MM.1S (cell line): ENCODE measurements at regions not wholly inside any gene's neighbourhood (a gene's known extent, or its start where the extent isn't known, plus 50 kb on each side); places are given as distances from the start of the nearest gene placed in this dataset.

Source experiments
- DNase-seq: peaks from one replicate; pipeline ENCODE4 v3.0.0-alpha.2; 2015
- H2AFZ ChIP-seq: fragments of 300-600 bp; sonication (generic); 2 replicates; pipeline ENCODE4 v1.6.0; 2016; ENCODE audit warnings: antibody characterized with exemption, low read length
- H3F3A ChIP-seq: fragments of 300-600 bp; sonication (generic); 2 replicates; pipeline ENCODE4 v1.6.1; 2016; ENCODE audit warnings: mild to moderate bottlenecking, antibody characterized with exemption, low read length, moderate library complexity, mixed read lengths; ENCODE audit not compliant: insufficient read depth
- H3K27ac ChIP-seq: fragments of 300-600 bp; sonication (generic); 2 replicates; pipeline ENCODE4 v1.5.1; 2016; ENCODE audit warnings: mild to moderate bottlenecking, low read length
- H3K27me3 ChIP-seq: fragments of 300-600 bp; sonication (generic); replicated peaks from 2 replicates; pipeline ENCODE4 v1.6.0; 2016; ENCODE audit warnings: low read length; ENCODE audit not compliant: insufficient read depth
- H3K36me3 ChIP-seq: fragments of 300-600 bp; sonication (generic); replicated peaks from 2 replicates; pipeline ENCODE4 v1.6.1; 2016; ENCODE audit warnings: mild to moderate bottlenecking, low read length, mixed read lengths; ENCODE audit not compliant: insufficient read depth
- H3K4me1 ChIP-seq: fragments of 300-600 bp; sonication (generic); 2 replicates; pipeline ENCODE4 v1.6.1; 2016; ENCODE audit warnings: low read length, mixed read lengths
- H3K4me2 ChIP-seq: fragments of 300-600 bp; sonication (generic); 2 replicates; pipeline ENCODE4 v1.6.0; 2016; ENCODE audit warnings: low read depth, low read length
- H3K4me3 ChIP-seq: fragments of 300-600 bp; sonication (generic); 2 replicates; pipeline ENCODE4 v1.5.1; 2016; ENCODE audit warnings: low read length, mixed read lengths
- H3K79me2 ChIP-seq: fragments of 300-600 bp; sonication (generic); 2 replicates; pipeline ENCODE4 v1.6.1; 2016; ENCODE audit warnings: mixed run types, low read length, mixed read lengths
- H3K9ac ChIP-seq: fragments of 300-600 bp; sonication (generic); 2 replicates; pipeline ENCODE4 v1.6.1; 2016; ENCODE audit warnings: low read length, mixed read lengths
- H3K9me2 ChIP-seq: fragments of 300-600 bp; sonication (generic); replicated peaks from 2 replicates; pipeline ENCODE4 v1.6.1; 2016; ENCODE audit warnings: mild to moderate bottlenecking, low read length, mixed read lengths; ENCODE audit not compliant: insufficient read depth
- H3K9me3 ChIP-seq: fragments of 300-600 bp; sonication (generic); replicated peaks from 2 replicates; pipeline ENCODE4 v1.6.1; 2016; ENCODE audit warnings: mild to moderate bottlenecking, low read length, mixed read lengths; ENCODE audit not compliant: insufficient read depth
- H4K20me1 ChIP-seq: fragments of 300-600 bp; sonication (generic); 2 replicates; pipeline ENCODE4 v1.6.1; 2016; ENCODE audit warnings: mild to moderate bottlenecking, low read length, moderate library complexity, mixed read lengths; ENCODE audit not compliant: insufficient read depth
- CTCF ChIP-seq: fragments of 300-600 bp; sonication (generic); IDR thresholded peaks from 2 replicates; pipeline ENCODE4 v1.5.1; 2016; ENCODE audit warnings: antibody characterized with exemption, low read length, mixed read lengths
- EZH2 ChIP-seq: fragments of 300-600 bp; sonication (generic); optimal IDR thresholded peaks from 2 replicates; pipeline ENCODE3; 2017; ENCODE audit warnings: low read depth, mild to moderate bottlenecking, antibody characterized with exemption, low read length, mixed read lengths
- EZH2phosphoT487 ChIP-seq: fragments of 300-600 bp; sonication (generic); IDR thresholded peaks from 2 replicates; pipeline ENCODE4 v1.6.1; 2018; ENCODE audit warnings: antibody characterized with exemption, low read length

GRCh38 chr3:34073961-34074360, 275.5 kb downstream of the PDCD6IP start:
- Histone ChIP-seq H3K4me2 (no peak overlapping the region), H3K9ac (no peak overlapping the region), H3K79me2 (no peaks in the 10 kb centered on the region), H2AFZ (no peak overlapping the region), H3K4me1 (peaks cover 5% of the 10 kb centered on the region; the same call in 1 of the 2 replicates), H3F3A (no peaks in the 10 kb centered on the region), H3K27ac (no peak overlapping the region), H3K4me3 (no peak overlapping the region), H4K20me1 (no peaks in the 10 kb centered on the region), H3K9me3 (no peaks in the 10 kb centered on the region), H3K9me2 (no peaks in the 10 kb centered on the region), H3K27me3 (no peaks in the 10 kb centered on the region), H3K36me3 (no peaks in the 10 kb centered on the region)
- TF ChIP-seq CTCF (no peak), EZH2phosphoT487 (no peak), EZH2 (no peak)
- DNase-seq = no peak

- H3K4me3 ChIP-seq = no peak overlapping the region
- H3K9me2 ChIP-seq = no peaks in the 10 kb centered on the region
- H2AFZ ChIP-seq = no peak overlapping the region
- no peak overlapping the region for H3K27ac ChIP-seq
- no peak overlapping the region for H3K4me2 ChIP-seq
- H3K36me3 ChIP-seq = no peaks in the 10 kb centered on the region
- H4K20me1 ChIP-seq = no peaks in the 10 kb centered on the region
- no peaks in the 10 kb centered on the region for H3K27me3 ChIP-seq
- no peaks in the 10 kb centered on the region for H3K79me2 ChIP-seq
- no peaks in the 10 kb centered on the region for H3K9me3 ChIP-seq
- no peak for DNase-seq
- H3F3A ChIP-seq = no peaks in the 10 kb centered on the region
- H3K4me1 ChIP-seq = peaks cover 5% of the 10 kb centered on the region; the same call in 1 of the 2 replicates
- H3K9ac ChIP-seq = no peak overlapping the region
- no peak for TF ChIP-seq EZH2phosphoT487
- TF ChIP-seq CTCF = no peak
- no peak for TF ChIP-seq EZH2
These were observed 277.5 kb downstream of the PDCD6IP start for GRCh38 chr3:34075975-34076374.

GRCh38 chr3:34077417-34078195, 279.2 kb downstream of the PDCD6IP start:
- Histone ChIP-seq H3K36me3 (no peaks in the 10 kb centered on the region), H3K4me2 (no peak overlapping the region), H4K20me1 (no peaks in the 10 kb centered on the region), H3K4me1 (peaks cover 5% of the 10 kb centered on the region; the same call in 1 of the 2 replicates), H3K9ac (no peak overlapping the region), H3K27me3 (no peaks in the 10 kb centered on the region), H2AFZ (no peak overlapping the region), H3K79me2 (no peaks in the 10 kb centered on the region), H3K27ac (no peak overlapping the region), H3K4me3 (no peak overlapping the region), H3K9me3 (no peaks in the 10 kb centered on the region), H3F3A (no peaks in the 10 kb centered on the region), H3K9me2 (no peaks in the 10 kb centered on the region)
- TF ChIP-seq EZH2 (no peak), EZH2phosphoT487 (no peak), CTCF (no peak)
- DNase-seq = no peak
